Osteoblast (primary cell): ENCODE measurements at regions not wholly inside any gene's neighbourhood (a gene's known extent, or its start where the extent isn't known, plus 50 kb on each side); places are given as distances from the start of the nearest gene placed in this dataset.

Experiments
- DNase-seq: peaks from one replicate; pipeline ENCODE4 v3.0.0; 2011; ENCODE audit warnings: low spot score, mixed read lengths; ENCODE audit not compliant: insufficient read length; ENCODE audit errors: missing footprints
- H2AFZ ChIP-seq: 2 replicates; pipeline ENCODE4 v1.6.0; 2011; ENCODE audit warnings: mild to moderate bottlenecking, low read length
- H3K27ac ChIP-seq: 2 replicates; pipeline ENCODE4 v1.5.1; 2011; ENCODE audit warnings: mild to moderate bottlenecking, low read depth, low read length, moderate library complexity
- H3K27me3 ChIP-seq: 2 replicates; pipeline ENCODE4 v1.6.0; 2012; ENCODE audit warnings: mild to moderate bottlenecking, control low read depth, inconsistent platforms, low read length, moderate library complexity; ENCODE audit not compliant: insufficient read depth
- H3K36me3 ChIP-seq: 2 replicates; pipeline ENCODE4 v1.5.1; 2011; ENCODE audit warnings: mild to moderate bottlenecking, low read length, control low read depth, moderate library complexity; ENCODE audit not compliant: insufficient read depth
- H3K4me1 ChIP-seq: 2 replicates; pipeline ENCODE4 v1.5.1; 2011; ENCODE audit warnings: mild to moderate bottlenecking, low read length, control low read depth, moderate library complexity; ENCODE audit not compliant: insufficient read depth
- H3K4me2 ChIP-seq: 2 replicates; pipeline ENCODE4 v1.6.0; 2011; ENCODE audit warnings: mild to moderate bottlenecking, low read length; ENCODE audit not compliant: insufficient read depth
- H3K4me3 ChIP-seq: fragments of 200-600 bp; sonication (generic); 3 replicates; pipeline ENCODE4 v1.5.1; 2012; ENCODE audit warnings: mild to moderate bottlenecking, low read length, inconsistent platforms; ENCODE audit not compliant: insufficient read depth
- H3K79me2 ChIP-seq: 2 replicates; pipeline ENCODE4 v1.6.0; 2012; ENCODE audit warnings: mild to moderate bottlenecking, low read length, control low read depth, inconsistent platforms; ENCODE audit not compliant: insufficient read depth
- H3K9me3 ChIP-seq: 2 replicates; pipeline ENCODE4 v1.5.1; 2011; ENCODE audit warnings: low read depth, low read length, control low read depth
- H4K20me1 ChIP-seq: 2 replicates; pipeline ENCODE4 v1.6.0; 2012; ENCODE audit warnings: mild to moderate bottlenecking, low read length, control low read depth; ENCODE audit not compliant: insufficient read depth
- CTCF ChIP-seq: IDR thresholded peaks from 2 replicates; pipeline ENCODE4 v1.5.1; 2011; ENCODE audit warnings: mild to moderate bottlenecking, low read depth, low read length, moderate library complexity; ENCODE audit errors: extremely low read depth

- DNase-seq = no peak
- no peaks in the 10 kb centered on the region for H3K36me3 ChIP-seq
- H3K79me2 ChIP-seq = no peaks in the 10 kb centered on the region
- TF ChIP-seq CTCF = no peak
- H3K9me3 ChIP-seq = no peaks in the 10 kb centered on the region
- peaks cover 15% of the 10 kb centered on the region for H3K27me3 ChIP-seq
- H4K20me1 ChIP-seq = no peaks in the 10 kb centered on the region
- peak overlapping the region; percentile 80 for H3K27ac ChIP-seq
- H3K4me3 ChIP-seq = no peak overlapping the region
- no peak overlapping the region for H2AFZ ChIP-seq
- peak overlapping the region; percentile 46 for H3K4me2 ChIP-seq
- peaks cover 51% of the 10 kb centered on the region for H3K4me1 ChIP-seq
Measured at GRCh38 chr6:87908978-87909811, 138.4 kb upstream of the SPACA1 start.

GRCh38 chr6:87907521-87907920 lies 140.1 kb upstream of the SPACA1 start:
- Histone ChIP-seq H2AFZ (no peak overlapping the region), H4K20me1 (no peaks in the 10 kb centered on the region), H3K27me3 (peaks cover 11% of the 10 kb centered on the region), H3K9me3 (no peaks in the 10 kb centered on the region), H3K27ac (peak overlapping the region; percentile 62), H3K4me1 (peaks cover 51% of the 10 kb centered on the region), H3K79me2 (no peaks in the 10 kb centered on the region), H3K4me3 (no peak overlapping the region), H3K36me3 (no peaks in the 10 kb centered on the region), H3K4me2 (peak overlapping the region; percentile 54)
- no peak for TF ChIP-seq CTCF
- DNase-seq = no peak

GRCh38 chr6:87905101-87905641 lies 142.5 kb upstream of the SPACA1 start:
- H3K4me1 ChIP-seq = peaks cover 49% of the 10 kb centered on the region
- no peak overlapping the region for H3K4me3 ChIP-seq
- H2AFZ ChIP-seq = no peak overlapping the region
- no peaks in the 10 kb centered on the region for H3K36me3 ChIP-seq
- no peaks in the 10 kb centered on the region for H3K79me2 ChIP-seq
- no peak overlapping the region for H3K4me2 ChIP-seq
- DNase-seq = no peak
- H3K27me3 ChIP-seq = peaks cover 12% of the 10 kb centered on the region
- no peaks in the 10 kb centered on the region for H4K20me1 ChIP-seq
- no peak overlapping the region for H3K27ac ChIP-seq
- TF ChIP-seq CTCF = no peak
- no peaks in the 10 kb centered on the region for H3K9me3 ChIP-seq

- H2AFZ ChIP-seq = no peak overlapping the region
- no peaks in the 10 kb centered on the region for H4K20me1 ChIP-seq
- H3K4me3 ChIP-seq = no peak overlapping the region
- TF ChIP-seq CTCF = no peak
- peaks cover 37% of the 10 kb centered on the region for H3K4me1 ChIP-seq
- H3K9me3 ChIP-seq = no peaks in the 10 kb centered on the region
- DNase-seq = no peak
- H3K27me3 ChIP-seq = peaks cover 16% of the 10 kb centered on the region
- H3K4me2 ChIP-seq = no peak overlapping the region
- no peak overlapping the region for H3K27ac ChIP-seq
- H3K36me3 ChIP-seq = no peaks in the 10 kb centered on the region
- H3K79me2 ChIP-seq = no peaks in the 10 kb centered on the region
Measured at GRCh38 chr6:87904011-87904410, 143.6 kb upstream of the SPACA1 start.
